ENCODE measurements at regions not wholly inside any gene's neighbourhood (a gene's known extent, or its start where the extent isn't known, plus 50 kb on each side); places are given as distances from the start of the nearest gene placed in this dataset.

DNA sequence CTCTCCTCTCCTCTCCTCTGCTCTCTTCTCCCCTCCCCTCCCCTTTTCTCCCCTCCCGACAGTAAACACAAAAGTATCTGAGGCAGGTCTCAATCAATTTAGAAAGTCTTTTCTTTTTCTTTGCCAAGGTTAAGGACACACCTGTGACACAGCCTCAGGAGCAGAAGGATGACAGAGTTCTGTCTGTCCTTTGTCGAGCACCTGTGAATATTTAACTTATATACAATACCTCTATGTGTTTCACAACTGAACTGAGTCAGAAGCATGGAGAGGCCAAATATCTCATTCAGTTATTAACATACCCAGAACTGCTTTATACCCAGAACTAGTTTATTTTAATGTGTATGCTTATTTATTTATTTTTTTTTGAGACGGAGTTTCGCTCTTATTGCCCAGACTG, 81.1 kb upstream of the ROBO1 start:
- no peak overlapping the region for H3K27ac ChIP-seq
- TF ChIP-seq, protein P1, sequence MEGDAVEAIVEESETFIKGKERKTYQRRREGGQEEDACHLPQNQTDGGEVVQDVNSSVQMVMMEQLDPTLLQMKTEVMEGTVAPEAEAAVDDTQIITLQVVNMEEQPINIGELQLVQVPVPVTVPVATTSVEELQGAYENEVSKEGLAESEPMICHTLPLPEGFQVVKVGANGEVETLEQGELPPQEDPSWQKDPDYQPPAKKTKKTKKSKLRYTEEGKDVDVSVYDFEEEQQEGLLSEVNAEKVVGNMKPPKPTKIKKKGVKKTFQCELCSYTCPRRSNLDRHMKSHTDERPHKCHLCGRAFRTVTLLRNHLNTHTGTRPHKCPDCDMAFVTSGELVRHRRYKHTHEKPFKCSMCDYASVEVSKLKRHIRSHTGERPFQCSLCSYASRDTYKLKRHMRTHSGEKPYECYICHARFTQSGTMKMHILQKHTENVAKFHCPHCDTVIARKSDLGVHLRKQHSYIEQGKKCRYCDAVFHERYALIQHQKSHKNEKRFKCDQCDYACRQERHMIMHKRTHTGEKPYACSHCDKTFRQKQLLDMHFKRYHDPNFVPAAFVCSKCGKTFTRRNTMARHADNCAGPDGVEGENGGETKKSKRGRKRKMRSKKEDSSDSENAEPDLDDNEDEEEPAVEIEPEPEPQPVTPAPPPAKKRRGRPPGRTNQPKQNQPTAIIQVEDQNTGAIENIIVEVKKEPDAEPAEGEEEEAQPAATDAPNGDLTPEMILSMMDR (conservative IDR thresholded peaks at IDR 0.05): no peak
- TF ChIP-seq ZFX (IDR thresholded peaks at IDR 0.05): no peak

DNA sequence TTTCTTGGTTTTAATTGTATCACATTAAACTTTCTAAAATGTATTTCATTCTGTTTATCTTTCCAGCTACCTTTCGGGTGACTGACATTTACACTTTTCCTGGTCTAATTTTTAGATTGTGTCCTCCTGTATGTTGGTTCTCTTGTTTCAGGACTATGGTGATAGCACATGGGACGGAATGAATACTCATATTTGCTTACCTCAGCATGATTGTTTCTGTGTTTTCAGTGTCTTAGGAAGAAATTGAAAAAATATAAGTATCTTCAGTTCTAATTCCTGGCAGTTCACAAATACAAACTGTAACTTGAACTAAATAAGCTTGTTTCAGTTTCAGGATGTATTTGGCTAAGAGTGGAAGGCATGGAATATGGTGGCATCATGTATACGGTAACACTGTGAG, 80.1 kb upstream of the ROBO1 start:
- H3K27ac ChIP-seq: no peak overlapping the region
- TF ChIP-seq ZFX (IDR thresholded peaks at IDR 0.05): no peak
- TF ChIP-seq, protein P1 (conservative IDR thresholded peaks at IDR 0.05): no peak

DNA sequence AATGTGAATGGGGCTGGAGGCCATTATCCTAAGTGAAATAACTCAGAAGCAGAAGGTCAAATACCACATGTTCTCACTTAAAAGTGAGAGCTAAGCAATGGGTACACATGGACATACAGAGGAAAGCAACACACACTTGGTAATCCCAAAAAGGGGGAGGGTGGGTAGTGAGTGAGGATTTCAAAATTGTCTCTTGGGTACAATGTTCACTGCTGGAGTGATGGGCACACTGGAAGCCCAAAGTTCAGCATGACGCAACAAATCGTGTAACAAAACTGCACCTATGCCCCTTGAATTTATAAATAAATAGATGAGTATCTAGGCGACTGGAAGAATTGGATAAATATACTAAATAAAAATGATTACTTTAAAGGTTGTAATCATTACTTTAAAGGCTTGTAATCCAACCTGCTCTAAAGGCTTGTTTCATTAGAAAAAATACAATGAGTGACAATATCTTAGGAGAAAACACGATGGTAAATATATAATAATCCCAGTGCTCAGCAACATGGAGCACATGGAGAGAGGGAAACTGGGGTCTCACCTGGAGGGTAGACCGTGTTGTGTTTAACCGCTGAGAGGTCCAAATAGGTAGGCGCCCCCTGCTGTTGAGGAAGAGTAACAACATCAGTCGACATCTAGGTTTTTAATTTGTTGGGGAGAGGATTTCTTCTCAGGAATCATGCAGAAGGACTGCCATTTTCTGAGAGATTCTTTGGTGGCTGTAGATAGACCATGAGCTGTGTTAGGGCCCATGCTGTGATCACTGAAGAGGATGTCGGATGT, 78.5 kb upstream of the ROBO1 start:
- no peak overlapping the region for H3K27ac ChIP-seq

DNA sequence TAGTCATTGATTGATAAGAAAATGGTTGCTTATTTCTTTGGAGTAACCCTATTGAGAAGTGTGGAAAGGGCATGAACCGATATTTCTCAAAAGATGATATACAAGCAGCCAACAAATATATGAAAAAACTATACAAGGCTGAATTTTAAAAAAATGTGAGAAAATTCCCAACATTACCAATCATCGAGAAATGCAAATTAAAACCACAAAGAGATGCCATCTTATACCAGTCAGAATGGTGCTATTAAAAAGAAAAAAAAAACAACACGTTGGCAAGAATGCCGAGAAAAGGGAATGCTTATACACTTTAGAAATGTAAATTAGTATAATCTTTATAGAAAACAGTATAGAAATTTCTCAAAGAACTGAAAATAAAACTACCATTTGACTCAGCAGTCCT, 77.7 kb upstream of the ROBO1 start:
- no peak for TF ChIP-seq ZFX (IDR thresholded peaks at IDR 0.05)
- TF ChIP-seq, protein P1 (conservative IDR thresholded peaks at IDR 0.05): no peak
- H3K27ac ChIP-seq: no peak overlapping the region

More for the DNA sequence above, 78.5 kb upstream of the ROBO1 start:
- TF ChIP-seq, protein P1 (conservative IDR thresholded peaks at IDR 0.05): peak; percentile 78
- no peak for TF ChIP-seq ZFX (IDR thresholded peaks at IDR 0.05)

DNA sequence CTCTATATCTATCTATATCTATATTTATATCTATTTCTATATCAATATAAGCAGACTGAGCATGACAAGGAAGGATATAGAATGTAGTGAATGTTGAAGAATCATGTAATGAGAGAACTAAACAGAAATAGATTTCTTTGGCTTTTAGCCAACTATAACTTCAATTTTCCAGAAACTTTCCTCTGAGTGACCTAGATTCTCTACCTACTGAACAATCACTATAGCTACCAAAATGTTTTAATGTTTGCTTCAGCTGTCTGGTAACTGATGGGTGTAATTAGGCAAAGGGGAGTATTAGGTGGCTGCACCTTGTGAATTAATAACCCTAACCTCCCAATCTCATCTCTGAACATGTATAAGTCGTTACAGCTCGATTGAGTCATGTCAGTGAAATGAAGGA, 76.4 kb upstream of the ROBO1 start:
- TF ChIP-seq ZFX (IDR thresholded peaks at IDR 0.05): no peak
- TF ChIP-seq, protein P1 (conservative IDR thresholded peaks at IDR 0.05): no peak

DNA sequence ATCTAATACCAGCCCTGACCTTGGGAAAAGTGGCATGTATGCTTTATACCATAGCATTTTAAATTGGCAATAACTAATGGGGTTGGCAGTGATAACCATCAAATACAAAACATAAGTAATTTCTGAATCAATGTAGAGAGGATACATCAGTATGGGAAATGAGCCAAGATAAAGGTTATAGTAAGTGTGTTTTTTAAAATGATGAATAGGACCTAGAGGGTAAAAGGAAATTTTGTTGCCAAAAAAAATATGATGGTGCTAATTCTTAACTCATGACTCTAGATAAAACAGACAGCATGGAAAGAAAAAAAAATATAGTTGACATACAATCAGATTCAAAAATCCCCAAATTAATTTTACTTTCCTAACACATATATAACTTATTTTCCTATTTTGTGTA, 75.4 kb upstream of the ROBO1 start:
- no peak for TF ChIP-seq ZFX (IDR thresholded peaks at IDR 0.05)
- TF ChIP-seq, protein P1 (conservative IDR thresholded peaks at IDR 0.05): no peak
- H3K27ac ChIP-seq: no peak overlapping the region

More for the DNA sequence above, 76.4 kb upstream of the ROBO1 start:
- H3K27ac ChIP-seq: no peak overlapping the region

DNA sequence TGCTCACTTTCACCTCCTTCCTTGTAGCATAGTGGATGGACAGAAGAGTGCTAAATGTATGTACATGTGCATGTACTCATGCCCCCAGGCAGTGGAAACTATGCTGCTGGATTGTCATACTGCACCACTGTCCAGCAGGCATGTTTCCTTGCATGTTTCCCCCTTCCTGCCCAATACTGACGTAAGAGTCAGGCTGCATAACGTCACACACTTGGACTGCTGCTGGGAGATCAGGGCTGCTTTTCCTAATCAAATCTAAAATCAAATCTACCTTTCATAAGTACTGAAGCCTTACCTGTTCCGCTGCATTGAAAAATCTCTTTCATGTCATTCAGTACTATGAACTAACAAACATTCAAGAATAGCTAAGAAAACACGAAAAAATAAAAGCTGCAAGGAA, 67.9 kb upstream of the ROBO1 start:
- H3K27ac ChIP-seq: no peak overlapping the region
- no peak for TF ChIP-seq ZFX (IDR thresholded peaks at IDR 0.05)
- TF ChIP-seq, protein P1 (conservative IDR thresholded peaks at IDR 0.05): no peak
